Fibroblast of skin of right biceps (primary cell): ENCODE measurements at regions not wholly inside any gene's neighbourhood (a gene's known extent, or its start where the extent isn't known, plus 50 kb on each side); places are given as distances from the start of the nearest gene placed in this dataset.
"Not testable (repeated sequence)": the region's sequence is repeated elsewhere in the genome, so short reads cannot be mapped to it uniquely, and the experiment has no call there.

Experiments
- DNase-seq: peaks from one replicate; pipeline ENCODE4 v3.0.0-alpha.2; 2013

- DNase-seq, result no peak
Observed at GRCh38 chr6:67475700-67476099, 1159.4 kb upstream of the ADGRB3 start.

DNA sequence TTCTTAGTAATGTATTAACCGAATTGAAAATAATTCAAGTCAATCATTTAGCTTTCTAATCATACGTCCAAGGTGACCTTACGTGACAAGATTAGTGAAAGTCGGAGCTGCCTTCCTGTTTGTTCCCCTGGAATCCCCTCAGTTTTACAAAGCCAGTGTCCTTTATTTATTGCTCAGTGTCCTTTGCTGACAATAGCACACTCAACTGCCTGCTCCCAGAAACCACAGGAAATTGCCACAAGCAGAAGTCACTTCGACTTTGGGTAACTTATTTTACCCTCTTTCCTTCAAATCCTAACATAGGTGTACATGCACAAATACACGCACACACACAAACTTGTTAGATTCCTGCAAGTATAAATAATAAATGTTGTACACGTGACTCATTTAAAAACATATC, 1167.7 kb upstream of the ADGRB3 start:
- no peak for DNase-seq

DNA sequence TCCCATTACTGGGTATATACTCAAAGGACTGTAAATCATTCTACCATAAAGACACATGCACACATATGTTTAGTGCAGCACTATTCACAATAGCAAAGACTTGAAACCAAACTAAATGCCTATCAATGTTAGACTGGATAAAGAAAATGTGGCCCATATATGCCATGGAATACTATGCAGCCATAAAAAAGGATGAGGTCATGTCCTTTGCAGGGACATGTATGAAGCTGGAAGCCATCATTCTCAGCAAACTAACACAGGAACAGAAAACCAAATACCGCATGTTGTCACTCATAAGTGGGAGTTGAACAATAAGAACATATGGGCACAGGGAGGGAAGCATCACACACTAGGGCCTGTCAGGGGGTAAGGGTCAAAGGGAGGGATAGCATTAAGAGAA, 1172.4 kb upstream of the ADGRB3 start:
- not testable (repeated sequence) for DNase-seq

- no peak for DNase-seq
Observed at GRCh38 chr6:67459556-67459955, 1175.5 kb upstream of the ADGRB3 start.

- DNase-seq, result no peak
Observed at GRCh38 chr6:67458265-67458664, 1176.8 kb upstream of the ADGRB3 start.

GRCh38 chr6:67451874-67452273, 1183.2 kb upstream of the ADGRB3 start:
- no peak for DNase-seq

- DNase-seq, result no peak
Observed at GRCh38 chr6:67450641-67451040, 1184.4 kb upstream of the ADGRB3 start.

- no peak for DNase-seq
Observed at GRCh38 chr6:67449602-67450001, 1185.5 kb upstream of the ADGRB3 start.

- no peak for DNase-seq
Observed at GRCh38 chr6:67433124-67433523, 1202.0 kb upstream of the ADGRB3 start.

DNA sequence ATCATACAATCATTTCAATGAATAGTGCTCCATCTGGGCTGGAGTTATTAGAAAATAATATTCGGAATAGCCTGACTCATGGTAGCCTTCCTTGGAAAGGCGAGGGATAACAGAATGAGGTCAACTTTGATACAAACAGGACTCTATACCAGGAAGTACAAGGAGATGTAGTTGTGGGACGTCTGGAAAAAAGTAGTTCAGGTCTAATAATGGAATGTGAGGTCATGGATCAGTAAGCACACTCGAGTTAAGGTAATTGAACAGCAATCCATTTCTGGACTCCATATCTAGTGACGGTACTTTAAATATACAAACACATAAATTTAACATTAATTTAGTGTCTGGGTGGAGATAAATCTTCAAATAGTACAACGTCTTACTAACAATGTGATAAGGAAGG, 1204.0 kb upstream of the ADGRB3 start:
- DNase-seq, result no peak

DNA sequence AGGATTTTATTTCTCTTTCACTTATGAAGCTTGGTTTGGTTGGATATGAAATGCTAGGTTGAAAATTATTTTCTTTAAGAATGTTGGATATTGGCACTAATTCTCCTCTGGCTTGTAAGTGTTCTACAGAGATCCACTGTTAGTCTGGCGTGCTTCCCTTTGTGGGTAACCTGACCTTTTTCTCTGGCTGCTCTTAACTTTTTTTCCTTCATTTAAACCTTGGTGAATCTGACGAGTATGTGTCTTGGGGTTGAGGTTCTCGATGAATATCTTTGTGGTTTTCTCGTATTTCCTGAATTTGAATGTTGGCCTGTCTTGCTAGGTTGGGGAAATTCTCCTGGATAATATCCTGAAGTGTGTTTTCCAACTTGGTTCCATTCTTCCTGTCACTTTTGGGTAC, 1208.4 kb upstream of the ADGRB3 start:
- not testable (repeated sequence) for DNase-seq

GRCh38 chr6:67412035-67412434, 1223.0 kb upstream of the ADGRB3 start:
- no peak for DNase-seq

- no peak for DNase-seq
Observed at GRCh38 chr6:67411036-67411435, 1224.0 kb upstream of the ADGRB3 start.

- DNase-seq, result no peak
Observed at GRCh38 chr6:67394254-67394653, 1240.8 kb upstream of the ADGRB3 start.

GRCh38 chr6:67393356-67393755, 1241.7 kb upstream of the ADGRB3 start:
- no peak for DNase-seq

DNA sequence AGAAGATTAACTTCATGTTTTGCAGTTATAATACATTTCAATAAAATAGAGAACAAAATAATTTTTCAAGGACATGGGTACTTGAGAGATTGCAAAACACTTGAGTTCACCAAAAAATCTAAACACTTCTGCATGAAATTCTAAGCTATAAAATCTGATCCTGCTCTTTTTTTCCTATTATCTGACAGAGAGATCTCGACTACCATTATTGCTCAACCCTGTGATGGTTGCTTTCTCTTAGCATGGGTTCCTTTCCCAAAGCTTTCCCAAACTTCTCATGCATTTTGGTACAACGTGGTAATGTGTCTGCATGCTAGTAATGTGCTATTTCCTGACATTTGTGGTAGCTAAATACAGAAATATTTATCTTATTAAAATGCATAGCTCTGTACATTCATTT, 1243.1 kb upstream of the ADGRB3 start:
- DNase-seq, result no peak

DNA sequence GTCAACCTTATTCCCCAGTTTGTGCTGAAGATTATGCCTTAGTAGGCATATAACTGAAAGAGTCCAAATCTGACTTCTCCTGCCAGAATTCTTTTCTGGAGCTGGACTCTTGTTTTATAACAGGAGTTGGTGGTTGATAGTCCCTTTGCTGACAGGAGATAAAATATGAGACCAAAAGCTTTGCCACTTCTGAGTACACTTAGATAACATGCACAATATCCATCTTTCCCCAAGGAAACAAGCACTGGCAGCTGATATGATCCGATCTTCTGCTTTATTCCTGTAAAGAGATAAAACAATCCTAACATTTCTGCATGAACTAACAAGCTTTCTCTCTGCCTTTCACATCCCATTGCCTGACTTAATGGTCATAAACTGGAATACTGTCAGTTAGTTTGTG, 1265.4 kb upstream of the ADGRB3 start:
- no peak for DNase-seq

GRCh38 chr6:67362976-67363375, 1272.1 kb upstream of the ADGRB3 start:
- DNase-seq, result no peak

GRCh38 chr6:67361264-67361663, 1273.8 kb upstream of the ADGRB3 start:
- DNase-seq, result no peak

GRCh38 chr6:67358241-67358640, 1276.8 kb upstream of the ADGRB3 start:
- DNase-seq, result no peak

GRCh38 chr6:67353861-67354260, 1281.2 kb upstream of the ADGRB3 start:
- DNase-seq, result no peak

DNA sequence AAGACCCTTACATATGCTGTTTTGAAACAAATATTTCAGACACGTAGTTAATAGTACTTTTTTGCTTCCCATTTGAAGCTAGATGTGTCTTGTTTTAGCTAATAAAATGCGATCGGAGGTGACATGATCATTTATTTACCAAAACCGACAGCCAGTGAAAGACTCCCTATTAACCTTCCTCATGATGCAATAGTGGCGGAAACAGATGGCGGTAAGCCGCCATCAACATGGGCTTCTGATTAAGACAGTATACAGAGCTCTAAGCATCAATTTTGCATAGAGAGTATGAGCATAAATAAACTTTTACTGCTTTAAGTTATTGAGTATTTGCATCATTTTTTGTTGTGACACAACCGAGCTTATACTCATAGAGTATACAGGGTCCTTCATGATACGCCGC, 1282.4 kb upstream of the ADGRB3 start:
- DNase-seq, result no peak

GRCh38 chr6:67350729-67351128, 1284.4 kb upstream of the ADGRB3 start:
- DNase-seq, result no peak

DNA sequence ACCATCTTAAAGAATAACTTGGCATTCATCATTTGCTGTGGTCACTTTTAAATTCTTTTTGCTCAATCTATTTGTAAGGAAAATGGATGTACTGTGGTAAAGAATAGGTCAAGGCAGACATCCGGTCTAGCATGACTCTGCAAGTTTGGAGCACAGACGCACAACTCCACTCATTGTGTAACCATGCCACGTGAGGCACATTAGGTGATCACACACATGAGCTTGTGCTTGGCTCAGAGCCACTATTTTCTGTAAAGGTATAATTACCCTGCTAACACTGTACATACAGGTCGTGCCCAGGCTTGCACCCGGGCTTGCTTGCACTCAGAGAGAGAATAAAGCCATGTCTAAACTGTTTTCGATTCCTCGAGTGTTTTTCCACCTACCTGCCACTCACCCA, 1289.1 kb upstream of the ADGRB3 start:
- DNase-seq, result no peak

GRCh38 chr6:67336014-67336413, 1299.1 kb upstream of the ADGRB3 start:
- DNase-seq, result no peak

DNA sequence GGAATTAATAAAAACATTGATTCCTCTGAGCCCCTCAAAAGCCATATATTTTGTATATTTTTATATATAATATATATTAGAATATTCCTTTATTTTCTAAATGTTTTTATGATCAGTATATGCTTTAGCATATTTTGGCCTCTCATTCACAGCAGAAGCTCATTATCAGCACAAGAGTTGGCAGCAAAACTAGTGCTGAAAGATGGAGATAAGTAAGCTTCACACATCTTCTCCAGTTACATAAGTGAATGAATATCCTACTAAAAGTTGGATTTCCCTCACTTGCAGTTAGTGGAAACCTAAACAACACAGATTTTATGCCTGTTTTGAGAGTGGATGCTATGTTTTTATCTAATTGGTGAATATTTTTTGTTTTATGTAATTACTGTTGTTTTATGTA, 1303.8 kb upstream of the ADGRB3 start:
- DNase-seq, result no peak
